Fibroblast of mammary gland (primary cell): ENCODE measurements at regions not wholly inside any gene's neighbourhood (a gene's known extent, or its start where the extent isn't known, plus 50 kb on each side); places are given as distances from the start of the nearest gene placed in this dataset.

Experiments
- DNase-seq: peaks from one replicate; pipeline ENCODE4 v3.0.0-alpha.2; 2010; ENCODE audit warnings: low read depth
- H3K4me3 ChIP-seq: 2 replicates; pipeline ENCODE4 v1.5.1; 2011; ENCODE audit warnings: low read depth, mild to moderate bottlenecking, low read length, moderate library complexity; ENCODE audit not compliant: control insufficient read depth
- CTCF ChIP-seq: conservative IDR thresholded peaks from 2 replicates; pipeline ENCODE4 v1.5.1; 2011; ENCODE audit warnings: low read depth, low read length, inconsistent platforms; ENCODE audit not compliant: control insufficient read depth, insufficient read depth

- no peak for TF ChIP-seq CTCF
- no peak overlapping the region for H3K4me3 ChIP-seq
- DNase-seq: no peak
Observed at GRCh38 chr4:129968366-129968765, 872.4 kb downstream of the C4orf33 start.

- no peak for TF ChIP-seq CTCF
- DNase-seq: no peak
- H3K4me3 ChIP-seq: no peak overlapping the region
Observed at GRCh38 chr4:129968778-129969177, 872.8 kb downstream of the C4orf33 start.

GRCh38 chr4:129970801-129971200, 874.8 kb downstream of the C4orf33 start:
- TF ChIP-seq CTCF: no peak
- H3K4me3 ChIP-seq: no peak overlapping the region
- no peak for DNase-seq

GRCh38 chr4:129971419-129971818, 875.5 kb downstream of the C4orf33 start:
- no peak for DNase-seq
- no peak for TF ChIP-seq CTCF
- no peak overlapping the region for H3K4me3 ChIP-seq

- no peak for TF ChIP-seq CTCF
- DNase-seq: no peak
- no peak overlapping the region for H3K4me3 ChIP-seq
Observed at GRCh38 chr4:129972257-129972656, 876.3 kb downstream of the C4orf33 start.

- no peak for DNase-seq
- no peak for TF ChIP-seq CTCF
- H3K4me3 ChIP-seq: no peak overlapping the region
Observed at GRCh38 chr4:129974730-129975129, 878.8 kb downstream of the C4orf33 start.

- DNase-seq: no peak
- H3K4me3 ChIP-seq: no peak overlapping the region
- no peak for TF ChIP-seq CTCF
Observed at GRCh38 chr4:129978315-129978714, 882.4 kb downstream of the C4orf33 start.
